ENCODE measurements at regions not wholly inside any gene's neighbourhood (a gene's known extent, or its start where the extent isn't known, plus 50 kb on each side); places are given as distances from the start of the nearest gene placed in this dataset.
"Not testable (repeated sequence)": the region's sequence is repeated elsewhere in the genome, so short reads cannot be mapped to it uniquely, and the experiment has no call there.

GRCh38 chr1:56123421-56123820 is 455.9 kb downstream of the PLPP3 start:
- DNase-seq = no peak
- peaks cover 0 to 3% (median 0%) of the 10 kb centered on the region in 3 donors for H3K9me3 ChIP-seq
- no peak overlapping the region for H3K27ac ChIP-seq
- TF ChIP-seq CTCF (IDR thresholded peaks at IDR 0.05) (no peak), POLR2A (IDR thresholded peaks at IDR 0.05) (no peak)
- H3K27me3 ChIP-seq = no peaks in the 10 kb centered on the region
- no peak overlapping the region for H3K4me3 ChIP-seq
- intact Hi-C loops (cut with DNase I) = no loop called here
- H3K4me1 ChIP-seq = no peaks in the 10 kb centered on the region
- H3K36me3 ChIP-seq = no peaks in the 10 kb centered on the region

- DNase-seq = no peak
- Histone ChIP-seq H3K9me3 (peaks cover 0 to 3% (median 0%) of the 10 kb centered on the region in 3 donors), H3K27me3 (no peaks in the 10 kb centered on the region), H3K4me1 (no peaks in the 10 kb centered on the region), H3K4me3 (no peak overlapping the region), H3K27ac (no peak overlapping the region), H3K36me3 (no peaks in the 10 kb centered on the region)
- intact Hi-C loops (cut with DNase I) = no loop called here
- WGBS, 2 donors = 58 to 83% methylated on average over 2 of the region's 2 CpGs
- TF ChIP-seq POLR2A (IDR thresholded peaks at IDR 0.05) = no peak
- no peak for TF ChIP-seq CTCF (IDR thresholded peaks at IDR 0.05)
Observed at GRCh38 chr1:56120021-56120420, 459.3 kb downstream of the PLPP3 start.

DNA sequence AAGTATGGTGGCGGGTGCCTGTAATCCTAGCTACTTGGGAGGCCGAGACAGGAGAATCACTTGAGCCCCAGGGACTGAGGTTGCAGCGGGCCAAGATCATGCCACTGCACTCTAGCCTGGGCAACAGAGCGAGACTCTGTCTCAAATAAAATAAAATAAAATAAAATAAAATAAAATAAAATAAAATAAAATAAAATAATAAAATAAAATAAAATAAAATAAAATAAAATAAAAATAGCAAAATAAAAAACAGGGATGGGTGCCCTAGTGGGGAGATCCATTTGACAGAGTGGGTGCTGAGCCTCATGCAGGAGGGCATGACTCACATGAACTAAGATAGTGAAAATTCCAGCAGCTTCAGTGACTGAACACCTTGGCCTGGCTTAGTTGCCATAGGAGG is 460.7 kb downstream of the PLPP3 start:
- H3K27ac ChIP-seq; H3K4me1 ChIP-seq; DNase-seq; intact Hi-C loops (cut with DNase I); H3K27me3 ChIP-seq; H3K4me3 ChIP-seq; H3K36me3 ChIP-seq; H3K9me3 ChIP-seq: not testable (repeated sequence)
- 96 to 100% methylated on average over 2 to 4 of the region's 4 CpGs for WGBS, 2 donors

DNA sequence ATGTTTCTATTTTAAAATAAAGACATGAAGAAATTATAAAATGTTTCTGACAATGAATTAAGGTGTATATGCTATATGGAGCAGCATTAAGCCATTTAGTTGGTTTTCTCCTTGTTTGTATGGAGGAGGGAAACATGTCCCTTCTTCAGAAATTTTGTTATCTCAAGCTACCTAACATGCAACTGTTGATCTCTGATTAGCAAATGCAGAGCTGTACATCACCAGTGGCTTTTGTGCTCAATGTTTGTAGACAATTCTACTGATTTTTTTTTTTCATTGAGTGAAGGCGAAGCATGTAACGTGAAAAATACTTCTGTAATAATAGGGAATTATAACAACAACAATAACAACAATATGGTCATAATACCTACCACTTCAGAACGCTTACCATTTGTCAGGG is 463.7 kb downstream of the PLPP3 start:
- Histone ChIP-seq H3K27ac (no peak overlapping the region), H3K36me3 (no peaks in the 10 kb centered on the region), H3K27me3 (no peaks in the 10 kb centered on the region), H3K4me3 (no peak overlapping the region), H3K9me3 (peaks cover 0 to 8% (median 0%) of the 10 kb centered on the region in 3 donors), H3K4me1 (no peaks in the 10 kb centered on the region)
- TF ChIP-seq CTCF (IDR thresholded peaks at IDR 0.05) (no peak), POLR2A (IDR thresholded peaks at IDR 0.05) (no peak)
- 85 to 89% methylated on average over 3 of the region's 3 CpGs for WGBS, 2 donors
- intact Hi-C loops (cut with DNase I) = no loop called here
- DNase-seq = no peak

- H3K9me3 ChIP-seq = peaks cover 0 to 8% (median 0%) of the 10 kb centered on the region in 3 donors
- no peaks in the 10 kb centered on the region for H3K36me3 ChIP-seq
- H3K27ac ChIP-seq = no peak overlapping the region
- no peaks in the 10 kb centered on the region for H3K4me1 ChIP-seq
- 67 to 71% methylated on average over 3 of the region's 3 CpGs for whole genome bisulfite sequencing, 2 donors
- no peaks in the 10 kb centered on the region for H3K27me3 ChIP-seq
- TF ChIP-seq POLR2A (IDR thresholded peaks at IDR 0.05) (no peak), CTCF (IDR thresholded peaks at IDR 0.05) (no peak)
- H3K4me3 ChIP-seq = no peak overlapping the region
- DNase-seq = no peak
- intact Hi-C loops (cut with DNase I) = no loop called here
Observed at GRCh38 chr1:56113679-56114078, 465.7 kb downstream of the PLPP3 start.

- no peak for DNase-seq
- H3K9me3 ChIP-seq = peaks cover 0 to 8% (median 0%) of the 10 kb centered on the region in 3 donors
- H3K4me3 ChIP-seq = no peak overlapping the region
- no peaks in the 10 kb centered on the region for H3K4me1 ChIP-seq
- no peak overlapping the region for H3K27ac ChIP-seq
- TF ChIP-seq CTCF (IDR thresholded peaks at IDR 0.05) (no peak), POLR2A (IDR thresholded peaks at IDR 0.05) (no peak)
- intact Hi-C loops (cut with DNase I) = no loop called here
- no peaks in the 10 kb centered on the region for H3K27me3 ChIP-seq
- no peaks in the 10 kb centered on the region for H3K36me3 ChIP-seq
Observed at GRCh38 chr1:56107275-56107638, 472.1 kb downstream of the PLPP3 start.
